AG08396 (cell line): ENCODE measurements at regions not wholly inside any gene's neighbourhood (a gene's known extent, or its start where the extent isn't known, plus 50 kb on each side); places are given as distances from the start of the nearest gene placed in this dataset.

Source experiments
- DNase-seq: peaks from one replicate; pipeline ENCODE4 v3.0.0; 2012; ENCODE audit warnings: low spot score, mixed read lengths

- no peak for DNase-seq
Observed at GRCh38 chr5:122721127-122721526, 53.8 kb upstream of the SNX2 start.

- no peak for DNase-seq
Observed at GRCh38 chr5:122722341-122722740, 52.5 kb upstream of the SNX2 start.

DNA sequence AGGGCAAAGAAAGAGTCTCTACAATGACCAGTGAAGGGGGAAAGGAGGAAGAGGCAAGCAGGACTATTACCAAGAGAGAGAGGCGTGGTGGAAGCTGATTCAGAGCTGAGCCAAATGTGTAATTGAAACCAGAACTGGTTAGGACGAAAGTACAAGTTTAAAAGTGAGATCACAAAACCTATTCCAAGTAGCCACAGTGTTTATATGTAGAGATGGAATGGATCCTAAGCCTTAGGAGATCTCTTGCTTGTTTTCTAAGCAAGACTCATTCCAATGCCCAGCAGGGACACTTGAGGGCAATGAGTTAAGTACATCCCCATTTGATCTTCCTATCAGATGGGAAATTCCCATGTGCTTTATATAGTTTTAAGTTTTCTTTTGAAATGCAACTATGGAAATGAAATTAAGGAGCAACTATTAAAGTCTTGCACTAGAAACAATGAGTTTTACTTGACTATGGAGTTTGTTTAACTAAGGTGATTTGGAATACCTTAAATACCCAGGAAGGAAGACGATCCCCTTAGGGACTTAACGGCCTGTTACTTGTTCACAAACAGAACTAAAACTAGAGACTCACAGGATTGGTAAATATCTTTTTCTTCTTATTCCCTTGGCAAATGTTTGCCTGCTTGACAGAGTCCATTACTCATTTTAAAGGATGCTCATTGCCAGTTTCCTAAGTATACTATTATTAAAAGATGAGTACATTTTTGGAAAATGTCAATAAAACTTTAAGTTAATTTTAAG, 51.1 kb upstream of the SNX2 start:
- DNase-seq = peak; percentile 46
